GM12878 (cell line): ENCODE measurements at regions not wholly inside any gene's neighbourhood (a gene's known extent, or its start where the extent isn't known, plus 50 kb on each side); places are given as distances from the start of the nearest gene placed in this dataset.

Source experiments
- ATAC-seq: fragments of 200-7000 bp; cut with Tn5 transposase; 3 replicates; pipeline ENCODE4 v1.9.1; 2020; ENCODE audit warnings: mild to moderate bottlenecking, moderate library complexity
- BruUV-seq: library from RNA; stranded (reverse); fragments of 400-500 nt; replicated peaks from 2 replicates; lab custom pipeline; 2021; lab: Mats Ljungman, UMichigan
- CTCF ChIA-PET: fragments of 300-600 bp; sonication (Branson Sonifier 250); formaldehyde crosslinking; extraction: SDS; loops from one replicate; lab custom pipeline; 2021; ENCODE audit warnings: inconsistent platforms; lab: Yijun Ruan, JAX
- POLR2A ChIA-PET: fragments of 350-600 bp; formaldehyde crosslinking; extraction: SDS; loops from one replicate; lab custom pipeline; 2021; ENCODE audit warnings: inconsistent platforms; lab: Charles Lee
- RAD21 ChIA-PET: fragments of 300-600 bp; sonication (Branson Sonifier 250); formaldehyde crosslinking; loops from one replicate; lab custom pipeline; 2023; ENCODE audit warnings: antibody characterized with exemption; ENCODE audit not compliant: unreplicated experiment; lab: Charles Lee
- SMC1A ChIA-PET: fragments of 300-600 bp; sonication (Branson Sonifier 250); formaldehyde crosslinking; loops from one replicate; lab custom pipeline; 2023; ENCODE audit not compliant: unreplicated experiment, uncharacterized antibody; lab: Charles Lee
- DNase-seq: peaks from one replicate; pipeline ENCODE4 v3.0.0-alpha.2; 2011; ENCODE audit warnings: low read depth, low spot score
- FAIRE-seq: peaks from 3 replicates; lab custom pipeline; 2011; peaks lifted over from hg19 to GRCh38; lab: Jason Lieb, UNC
- H2AFZ ChIP-seq: 2 replicates; pipeline ENCODE4 v1.6.0; 2011; ENCODE audit warnings: low read depth, low read length, control low read depth; ENCODE audit not compliant: control insufficient read depth
- H3K27ac ChIP-seq: 2 replicates; pipeline ENCODE4 v1.5.1; 2011; ENCODE audit warnings: control low read depth; ENCODE audit not compliant: control insufficient read depth, insufficient read depth
- H3K27me3 ChIP-seq, 2 experiments: replicated peaks in 1 of 2; 2 replicates each; pipeline versions ENCODE4 v1.6.0 to v1.6.1; 2011; ENCODE audit warnings: low read length in 1 of 2; ENCODE audit not compliant: control insufficient read depth in 2 of 2, insufficient read depth in 2 of 2
- H3K36me3 ChIP-seq, 2 experiments: 2 replicates each; pipeline ENCODE4 v1.5.1; 2011; ENCODE audit warnings: low read length in 1 of 2; ENCODE audit not compliant: control insufficient read depth in 2 of 2, insufficient read depth in 2 of 2
- H3K4me1 ChIP-seq: 2 replicates; pipeline ENCODE4 v1.6.1; 2011; ENCODE audit warnings: mild to moderate bottlenecking, low read length, moderate library complexity, mixed read lengths; ENCODE audit not compliant: control insufficient read depth, insufficient read depth
- H3K4me2 ChIP-seq: 2 replicates; pipeline ENCODE4 v1.6.0; 2011; ENCODE audit warnings: control low read depth; ENCODE audit not compliant: control insufficient read depth, insufficient read depth
- H3K4me3 ChIP-seq: fragments of 200-600 bp; sonication (generic); 2 replicates; pipeline ENCODE4 v1.5.1; 2016
- H3K79me2 ChIP-seq: 2 replicates; pipeline ENCODE4 v1.6.0; 2011; ENCODE audit warnings: low read length; ENCODE audit not compliant: control insufficient read depth, insufficient read depth
- H3K9ac ChIP-seq: 2 replicates; pipeline ENCODE4 v1.8.0; 2011; ENCODE audit warnings: low read length, control low read depth, mixed read lengths; ENCODE audit not compliant: control insufficient read depth, insufficient read depth
- H3K9me3 ChIP-seq: replicated peaks from 3 replicates; pipeline ENCODE4 v1.5.1; 2011; ENCODE audit warnings: mild to moderate bottlenecking, low read length; ENCODE audit not compliant: control insufficient read depth, insufficient read depth
- H4K20me1 ChIP-seq: 2 replicates; pipeline ENCODE4 v1.6.0; 2011; ENCODE audit not compliant: control insufficient read depth, insufficient read depth
- ASH2L ChIP-seq: fragments of 300-600, 200-600 bp; sonication (generic); IDR thresholded peaks from 2 replicates; pipeline ENCODE4 v1.6.1; 2017; ENCODE audit warnings: low read depth, mild to moderate bottlenecking, borderline replicate concordance
- CBX5 ChIP-seq: sonication (generic); IDR thresholded peaks from 2 replicates; pipeline ENCODE4 v1.6.1; 2016; ENCODE audit warnings: low read depth, moderate library complexity, mild to moderate bottlenecking, inconsistent platforms
- CHD1 ChIP-seq: IDR thresholded peaks from 2 replicates; pipeline ENCODE4 v1.6.1; 2012; ENCODE audit warnings: low read depth, low read length, improper control_type of control experiment
- CREM ChIP-seq: IDR thresholded peaks from 2 replicates; pipeline ENCODE4 v1.6.1; 2014; ENCODE audit warnings: antibody characterized with exemption, low read depth
- HDAC2 ChIP-seq: fragments of 200-600 bp; sonication (generic); IDR thresholded peaks from 2 replicates; pipeline ENCODE4 v1.6.1; 2017
- KDM1A ChIP-seq: fragments of 200-600 bp; sonication (generic); IDR thresholded peaks from 2 replicates; pipeline ENCODE4 v1.6.1; 2016; ENCODE audit warnings: borderline replicate concordance
- NFXL1 ChIP-seq: fragments of 450-650 bp; IDR thresholded peaks from 2 replicates; pipeline ENCODE4 v1.6.1; 2017; ENCODE audit warnings: antibody characterized with exemption, mild to moderate bottlenecking, borderline replicate concordance
- SKIL ChIP-seq: fragments of 450-650 bp; IDR thresholded peaks from 2 replicates; pipeline ENCODE4 v1.6.1; 2017; ENCODE audit warnings: mild to moderate bottlenecking, low read depth, inconsistent platforms; ENCODE audit not compliant: poor library complexity, severe bottlenecking
- TAF1 ChIP-seq: IDR thresholded peaks from 2 replicates; pipeline ENCODE4 v1.6.1; 2011; ENCODE audit warnings: mild to moderate bottlenecking, low read depth, low read length, borderline replicate concordance
- TCF7 ChIP-seq: IDR thresholded peaks from 2 replicates; pipeline ENCODE4 v1.6.1; 2014; ENCODE audit warnings: antibody characterized with exemption, borderline replicate concordance
- ZNF217 ChIP-seq: fragments of 450-650 bp; IDR thresholded peaks from 2 replicates; pipeline ENCODE4 v1.6.1; 2017; ENCODE audit warnings: antibody characterized with exemption, mild to moderate bottlenecking
- WGBS: methylation state at CpG from one replicate; pipeline ENCODE4 v1.1.6; 2016; ENCODE audit warnings: low lambda C conversion rate; ENCODE audit not compliant: insufficient replicate concordance, insufficient coverage; ENCODE audit errors: missing lambda C conversion rate; 5-methylcytosine and 5-hydroxymethylcytosine counted together
- in situ Hi-C: fragments of 300-500 bp; cut with MboI; formaldehyde crosslinking; loops from 9 replicates; pipeline ENCODE4 v1.14.3; 2018; ENCODE audit warnings: mixed read lengths
- intact Hi-C: fragments of 100-400 bp; cut with micrococcal nuclease; formaldehyde crosslinking; loops from one replicate; pipeline ENCODE4 v1.14.2; 2022; ENCODE audit not compliant: unreplicated experiment

- no peak overlapping the region for H3K27ac ChIP-seq
- ChIA-PET RAD21 (no interaction called here), SMC1A (no interaction called here)
- H3K36me3 ChIP-seq: no peaks in the 10 kb centered on the region
- no TSS peak for BruUV-seq
- no peak for ATAC-seq
- H3K4me3 ChIP-seq: no peak overlapping the region
- H3K27me3 ChIP-seq: peaks cover 2 to 4% of the 10 kb centered on the region in 2 experiments; a peak in 3 of 4 replicates
- in situ Hi-C loops: no loop called here
- 16% methylated on average over 7 of the region's 7 CpGs for WGBS
- TF ChIP-seq ASH2L (no peak), CHD1 (no peak), NFXL1 (no peak), TCF7 (no peak), TAF1 (no peak), CBX5 (no peak), ZNF217 (no peak), SKIL (no peak), KDM1A (no peak), HDAC2 (no peak), CREM (no peak)
- TF ChIP-seq, all 136 proteins: peak for 0
- Histone ChIP-seq H3K9ac (no peak overlapping the region), H3K4me2 (no peak overlapping the region), H3K9me3 (no peaks in the 10 kb centered on the region), H3K79me2 (no peaks in the 10 kb centered on the region), H2AFZ (no peak overlapping the region), H3K4me1 (no peaks in the 10 kb centered on the region), H4K20me1 (no peaks in the 10 kb centered on the region)
- POLR2A ChIA-PET: no interaction called here
- FAIRE-seq (no peak), DNase-seq (no peak)
- CTCF ChIA-PET: no interaction called here
- intact Hi-C loops: no loop called here
These were observed 388.0 kb upstream of the TNRC6C start for GRCh38 chr17:77570565-77570898.
